Fibroblast of peridontal ligament (primary cell): ENCODE measurements at regions not wholly inside any gene's neighbourhood (a gene's known extent, or its start where the extent isn't known, plus 50 kb on each side); places are given as distances from the start of the nearest gene placed in this dataset.
A peak's percentile ranks its signal among the peaks of the same experiment; 100 is the strongest.
"Not testable (repeated sequence)": the region's sequence is repeated elsewhere in the genome, so short reads cannot be mapped to it uniquely, and the experiment has no call there.

Experiments used
- DNase-seq: peaks from one replicate; pipeline ENCODE4 v3.0.0-alpha.2; 2010; ENCODE audit errors: extremely low read depth

- DNase-seq, result no peak
These were observed 55.2 kb upstream of the MDM1 start for GRCh38 chr12:68387338-68387737.

- no peak for DNase-seq
These were observed 57.1 kb upstream of the MDM1 start for GRCh38 chr12:68389305-68389704.

- DNase-seq, result no peak
These were observed 59.8 kb upstream of the MDM1 start for GRCh38 chr12:68391937-68392336.

- DNase-seq, result no peak
These were observed 60.2 kb upstream of the MDM1 start for GRCh38 chr12:68392376-68392775.

GRCh38 chr12:68393417-68393816 lies 61.3 kb upstream of the MDM1 start:
- DNase-seq, result no peak

- DNase-seq, result no peak
These were observed 65.5 kb upstream of the MDM1 start for GRCh38 chr12:68397566-68398158.

- not testable (repeated sequence) for DNase-seq
These were observed 66.5 kb upstream of the MDM1 start for GRCh38 chr12:68398689-68399088.

GRCh38 chr12:68400226-68400829 lies 68.2 kb upstream of the MDM1 start:
- DNase-seq, result no peak

GRCh38 chr12:68402422-68402821 lies 70.3 kb upstream of the MDM1 start:
- no peak for DNase-seq

- DNase-seq, result no peak
These were observed 71.1 kb upstream of the MDM1 start for GRCh38 chr12:68403296-68403695.

- no peak for DNase-seq
These were observed 71.5 kb upstream of the MDM1 start for GRCh38 chr12:68403711-68404110.

- DNase-seq, result peak; percentile 40
These were observed 73.2 kb upstream of the MDM1 start for GRCh38 chr12:68405343-68405781.

GRCh38 chr12:68406134-68406576 lies 74.0 kb upstream of the MDM1 start:
- DNase-seq, result peak; percentile 84

GRCh38 chr12:68406911-68407310 lies 74.7 kb upstream of the MDM1 start:
- DNase-seq, result no peak

- peak; percentile 28 for DNase-seq
These were observed 78.0 kb upstream of the MDM1 start for GRCh38 chr12:68410018-68410660.

GRCh38 chr12:68411371-68411770 lies 79.2 kb upstream of the MDM1 start:
- no peak for DNase-seq

- no peak for DNase-seq
These were observed 82.8 kb upstream of the MDM1 start for GRCh38 chr12:68414988-68415387.

- DNase-seq, result no peak
These were observed 84.2 kb upstream of the MDM1 start for GRCh38 chr12:68416350-68416749.

- no peak for DNase-seq
These were observed 84.7 kb upstream of the MDM1 start for GRCh38 chr12:68416826-68417225.

- no peak for DNase-seq
These were observed 85.9 kb upstream of the MDM1 start for GRCh38 chr12:68418137-68418460.

GRCh38 chr12:68420225-68421010 lies 88.3 kb upstream of the MDM1 start:
- peak; percentile 52 for DNase-seq

- DNase-seq, result no peak
These were observed 90.0 kb upstream of the MDM1 start for GRCh38 chr12:68422159-68422558.
